Keratinocyte (primary cell): ENCODE measurements at regions not wholly inside any gene's neighbourhood (a gene's known extent, or its start where the extent isn't known, plus 50 kb on each side); places are given as distances from the start of the nearest gene placed in this dataset.

Experiments
- CTCF ChIP-seq, 3 experiments: IDR thresholded peaks in 1 of 3; conservative IDR thresholded peaks in 1 of 3; optimal IDR thresholded peaks in 1 of 3; 2 replicates in 2 of 3; 3 replicates in 1 of 3; pipeline versions ENCODE3 to v1.5.1; 2011; ENCODE audit warnings: low read length in 3 of 3, mild to moderate bottlenecking in 3 of 3, moderate library complexity in 2 of 3, control low read depth in 1 of 3, inconsistent platforms in 1 of 3; ENCODE audit not compliant: insufficient read depth in 2 of 3; ENCODE audit errors: extremely low read depth in 1 of 3
- EZH2 ChIP-seq: IDR thresholded peaks from one replicate; pipeline ENCODE4 v1.6.1; 2012; ENCODE audit warnings: inconsistent platforms, mild to moderate bottlenecking, low read length, moderate library complexity

DNA sequence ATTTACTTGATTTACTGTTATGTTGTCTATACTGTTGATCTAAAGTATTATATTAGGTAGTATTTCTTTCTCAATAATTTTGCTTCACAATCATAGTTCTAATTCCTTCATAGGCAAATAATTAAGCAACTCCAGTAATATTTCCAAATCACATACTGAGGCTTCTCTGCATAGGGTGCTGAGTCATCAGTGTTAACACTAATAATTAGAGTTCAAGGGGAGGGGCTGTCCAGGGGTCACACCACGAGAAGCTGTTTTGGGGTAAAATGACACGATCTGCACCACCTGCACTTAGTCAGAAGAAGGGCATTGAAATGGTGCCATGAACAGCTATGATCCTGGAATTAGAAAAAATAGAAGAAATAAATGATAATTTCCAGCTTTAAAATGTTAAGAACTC is 1230.9 kb upstream of the SLC10A2 start:
- TF ChIP-seq CTCF (optimal IDR thresholded peaks at IDR 0.05 in 1 of 3, IDR thresholded peaks at IDR 0.05 in 1 of 3, conservative IDR thresholded peaks at IDR 0.05 in 1 of 3; ENCODE audit: extremely low read depth in 1 of 3, insufficient read depth in 2 of 3, low read length in 3 of 3) (no peak), EZH2 (no peak)
